Activated T-helper 2 cell treated with anti-CD3 and anti-CD28 coated beads, Interferon-gamma antibody, Interleukin-2, Interleukin-4, amounts not matched to agents 10 μg/mL and 5 μg/mL and 100 μg/mL, durations not matched to agents 14 hours and 24 hours and 36 hours (primary cell): ENCODE measurements at regions not wholly inside any gene's neighbourhood (a gene's known extent, or its start where the extent isn't known, plus 50 kb on each side); places are given as distances from the start of the nearest gene placed in this dataset.

Source experiments
- DNase-seq: peaks from one replicate; pipeline ENCODE4 v3.0.0; 2021; ENCODE audit warnings: low spot score
- H3K27ac Mint-ChIP-seq: one replicate; pipeline ENCODE4 v1.8.0; 2021; ENCODE audit warnings: mixed read lengths
- H3K27me3 Mint-ChIP-seq: one replicate; pipeline ENCODE4 v1.8.0; 2021; ENCODE audit warnings: low read depth, mixed read lengths
- H3K36me3 Mint-ChIP-seq: one replicate; pipeline ENCODE4 v1.8.0; 2021; ENCODE audit warnings: low read depth, mixed read lengths
- H3K4me1 Mint-ChIP-seq: one replicate; pipeline ENCODE4 v1.8.0; 2021; ENCODE audit warnings: low read depth, mixed read lengths
- H3K4me3 Mint-ChIP-seq: one replicate; pipeline ENCODE4 v1.8.0; 2021; ENCODE audit warnings: low read depth, mild to moderate bottlenecking, moderate library complexity, mixed read lengths
- H3K9me3 Mint-ChIP-seq: one replicate; pipeline ENCODE4 v1.8.0; 2021; ENCODE audit warnings: mixed read lengths
- intact Hi-C: fragments of 100-400 bp; cut with micrococcal nuclease; formaldehyde crosslinking; loops from one replicate; pipeline ENCODE4 v1.15.1; 2023

GRCh38 chr10:6327961-6328698 is 125.4 kb downstream of the PFKFB3 start:
- no peak for DNase-seq
- H3K27me3 Mint-ChIP-seq, result no peaks in the 10 kb centered on the region
- H3K9me3 Mint-ChIP-seq, result peaks cover 8% of the 10 kb centered on the region
- intact Hi-C loops, result no loop called here
- H3K27ac Mint-ChIP-seq, result no peak overlapping the region
- H3K4me1 Mint-ChIP-seq, result peaks cover 5% of the 10 kb centered on the region
- H3K36me3 Mint-ChIP-seq, result peaks cover 22% of the 10 kb centered on the region
- no peak overlapping the region for H3K4me3 Mint-ChIP-seq

- Mint-ChIP-seq H3K9me3 (peaks cover 15% of the 10 kb centered on the region), H3K36me3 (peaks cover 29% of the 10 kb centered on the region), H3K4me3 (no peak overlapping the region), H3K27me3 (no peaks in the 10 kb centered on the region), H3K4me1 (peaks cover 5% of the 10 kb centered on the region), H3K27ac (no peak overlapping the region)
- intact Hi-C loops, result no loop called here
- no peak for DNase-seq
These were observed 126.1 kb downstream of the PFKFB3 start for GRCh38 chr10:6328699-6329423.

- peaks cover 20% of the 10 kb centered on the region for H3K9me3 Mint-ChIP-seq
- H3K4me1 Mint-ChIP-seq, result peaks cover 6% of the 10 kb centered on the region
- H3K27me3 Mint-ChIP-seq, result no peaks in the 10 kb centered on the region
- H3K4me3 Mint-ChIP-seq, result no peak overlapping the region
- DNase-seq, result no peak
- intact Hi-C loops, result no loop called here
- H3K27ac Mint-ChIP-seq, result no peak overlapping the region
- H3K36me3 Mint-ChIP-seq, result peaks cover 36% of the 10 kb centered on the region
These were observed 130.4 kb downstream of the PFKFB3 start for GRCh38 chr10:6333086-6333485.

- Mint-ChIP-seq H3K27ac (no peak overlapping the region), H3K36me3 (peaks cover 36% of the 10 kb centered on the region), H3K27me3 (no peaks in the 10 kb centered on the region), H3K9me3 (peaks cover 20% of the 10 kb centered on the region), H3K4me3 (no peak overlapping the region), H3K4me1 (peaks cover 3% of the 10 kb centered on the region)
- intact Hi-C loops, result no loop called here
- DNase-seq, result no peak
These were observed 131.2 kb downstream of the PFKFB3 start for GRCh38 chr10:6333973-6334372.

GRCh38 chr10:6336016-6336415 is 133.3 kb downstream of the PFKFB3 start:
- DNase-seq, result no peak
- H3K27ac Mint-ChIP-seq, result no peak overlapping the region
- peaks cover 3% of the 10 kb centered on the region for H3K4me1 Mint-ChIP-seq
- no peaks in the 10 kb centered on the region for H3K27me3 Mint-ChIP-seq
- peaks cover 30% of the 10 kb centered on the region for H3K36me3 Mint-ChIP-seq
- peaks cover 17% of the 10 kb centered on the region for H3K9me3 Mint-ChIP-seq
- H3K4me3 Mint-ChIP-seq, result no peak overlapping the region
- intact Hi-C loops, result no loop called here

GRCh38 chr10:6337382-6337781 is 134.7 kb downstream of the PFKFB3 start:
- Mint-ChIP-seq H3K27me3 (no peaks in the 10 kb centered on the region), H3K27ac (no peak overlapping the region), H3K4me1 (peaks cover 3% of the 10 kb centered on the region), H3K4me3 (no peak overlapping the region), H3K36me3 (peaks cover 22% of the 10 kb centered on the region), H3K9me3 (peaks cover 17% of the 10 kb centered on the region)
- intact Hi-C loops, result no loop called here
- no peak for DNase-seq

GRCh38 chr10:6338361-6338760 is 135.6 kb downstream of the PFKFB3 start:
- intact Hi-C loops, result no loop called here
- Mint-ChIP-seq H3K27me3 (no peaks in the 10 kb centered on the region), H3K4me3 (no peak overlapping the region), H3K9me3 (peaks cover 10% of the 10 kb centered on the region), H3K27ac (no peak overlapping the region), H3K36me3 (peaks cover 12% of the 10 kb centered on the region), H3K4me1 (peaks cover 3% of the 10 kb centered on the region)
- no peak for DNase-seq

GRCh38 chr10:6339891-6340290 is 137.2 kb downstream of the PFKFB3 start:
- Mint-ChIP-seq H3K4me1 (peaks cover 8% of the 10 kb centered on the region), H3K27ac (no peak overlapping the region), H3K4me3 (no peak overlapping the region), H3K9me3 (peaks cover 8% of the 10 kb centered on the region), H3K36me3 (peaks cover 7% of the 10 kb centered on the region), H3K27me3 (no peaks in the 10 kb centered on the region)
- no peak for DNase-seq
- intact Hi-C loops, result no loop called here

- no peaks in the 10 kb centered on the region for H3K27me3 Mint-ChIP-seq
- intact Hi-C loops, result no loop called here
- no peak for DNase-seq
- H3K4me1 Mint-ChIP-seq, result peaks cover 22% of the 10 kb centered on the region
- peaks cover 16% of the 10 kb centered on the region for H3K9me3 Mint-ChIP-seq
- no peak overlapping the region for H3K27ac Mint-ChIP-seq
- peaks cover 17% of the 10 kb centered on the region for H3K36me3 Mint-ChIP-seq
- no peak overlapping the region for H3K4me3 Mint-ChIP-seq
These were observed 139.5 kb downstream of the PFKFB3 start for GRCh38 chr10:6342096-6342685.

- peaks cover 16% of the 10 kb centered on the region for H3K9me3 Mint-ChIP-seq
- peaks cover 32% of the 10 kb centered on the region for H3K4me1 Mint-ChIP-seq
- no peaks in the 10 kb centered on the region for H3K27me3 Mint-ChIP-seq
- no peak overlapping the region for H3K27ac Mint-ChIP-seq
- no peak overlapping the region for H3K4me3 Mint-ChIP-seq
- intact Hi-C loops, result no loop called here
- H3K36me3 Mint-ChIP-seq, result peaks cover 21% of the 10 kb centered on the region
- no peak for DNase-seq
These were observed 140.7 kb downstream of the PFKFB3 start for GRCh38 chr10:6343305-6344010.

- Mint-ChIP-seq H3K9me3 (peaks cover 16% of the 10 kb centered on the region), H3K27me3 (no peaks in the 10 kb centered on the region), H3K4me3 (no peak overlapping the region), H3K4me1 (peaks cover 48% of the 10 kb centered on the region), H3K27ac (no peak overlapping the region), H3K36me3 (peaks cover 28% of the 10 kb centered on the region)
- intact Hi-C loops, result no loop called here
- DNase-seq, result no peak
These were observed 142.7 kb downstream of the PFKFB3 start for GRCh38 chr10:6345404-6345803.

- H3K36me3 Mint-ChIP-seq, result peaks cover 33% of the 10 kb centered on the region
- H3K27me3 Mint-ChIP-seq, result no peaks in the 10 kb centered on the region
- H3K4me3 Mint-ChIP-seq, result no peak overlapping the region
- peak overlapping the region; percentile 44 for H3K27ac Mint-ChIP-seq
- peaks cover 16% of the 10 kb centered on the region for H3K9me3 Mint-ChIP-seq
- intact Hi-C loops, result loop anchor here (2.0 kb wide), 1 partner anchor 56 kb away; no protein-coding TSS in a partner anchor
- peaks cover 53% of the 10 kb centered on the region for H3K4me1 Mint-ChIP-seq
- DNase-seq, result no peak
These were observed 143.9 kb downstream of the PFKFB3 start for GRCh38 chr10:6346631-6347030.
